ENCODE measurements at regions not wholly inside any gene's neighbourhood (a gene's known extent, or its start where the extent isn't known, plus 50 kb on each side); places are given as distances from the start of the nearest gene placed in this dataset.

DNA sequence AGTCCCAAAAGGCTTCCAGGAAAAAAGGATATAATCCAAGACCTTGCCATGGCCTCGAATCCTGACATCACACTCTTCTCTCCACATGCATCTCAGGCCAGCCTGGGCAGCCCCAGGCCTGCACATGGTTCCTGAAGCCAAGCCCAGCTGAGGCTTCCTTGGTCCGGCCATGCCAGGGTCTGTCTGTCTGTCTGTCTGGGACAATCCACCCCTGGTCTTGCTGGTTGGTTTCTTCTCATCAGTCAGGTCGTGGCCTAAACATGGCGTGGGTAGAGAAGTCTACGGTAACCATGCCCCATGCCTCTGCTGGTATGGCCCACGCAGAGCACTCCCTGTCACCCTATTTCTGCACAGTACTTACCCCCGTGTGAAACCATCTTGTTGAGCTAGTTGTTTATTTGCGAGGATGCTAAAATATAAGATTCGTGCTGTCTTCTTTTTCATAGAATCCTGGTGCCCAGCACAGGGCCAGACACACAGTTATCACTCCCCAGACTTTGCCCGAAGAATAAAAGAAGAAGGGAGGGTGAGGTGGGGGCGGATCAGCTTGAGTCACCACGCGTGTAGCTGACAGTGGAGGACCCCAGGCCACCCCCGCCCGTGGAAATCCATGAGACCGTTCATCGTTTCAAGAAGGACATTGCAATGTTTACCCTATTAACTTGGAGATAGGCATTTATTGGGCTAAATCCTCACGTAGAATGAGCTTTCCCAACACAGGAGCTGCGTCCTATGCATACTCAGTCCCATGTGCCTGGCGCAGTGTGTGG, 107.2 kb downstream of the RNASET2 start:
- DNase-seq (ENCODE audit: low spot score) (no peak), ATAC-seq (no peak), FAIRE-seq (no peak)
- intact Hi-C loops (cut with micrococcal nuclease; ENCODE audit: unreplicated experiment) (no loop called here), in situ Hi-C loops (cut with HindIII; ENCODE audit: extremely low pct_ligation_motif_present, low pct_unique_long_range_greater_than_20kb) (no loop called here)
- Histone ChIP-seq H3K9me3 (ENCODE audit: low read length) (no peaks in the 10 kb centered on the region), H2AFZ (ENCODE audit: low read length) (no peak overlapping the region), H3K4me1 (ENCODE audit: insufficient read depth, low read length) (no peaks in the 10 kb centered on the region), H4K20me1 (ENCODE audit: insufficient read depth, low read length) (no peaks in the 10 kb centered on the region), H3K27me3 (ENCODE audit: control insufficient read depth in 1 of 2, insufficient read depth in 2 of 2, low read length in 2 of 2) (no peaks in the 10 kb centered on the region), H3K79me2 (ENCODE audit: insufficient read depth, low read length) (no peaks in the 10 kb centered on the region), H3K36me3 (replicated peaks in 1 of 2; ENCODE audit: control insufficient read depth in 1 of 2, insufficient read depth in 2 of 2, low read length in 2 of 2) (no peaks in the 10 kb centered on the region), H3K27ac (ENCODE audit: extremely low read length, insufficient read depth, low read length) (no peak overlapping the region), H3K4me2 (ENCODE audit: low read depth, low read length) (no peak overlapping the region), H3K9ac (ENCODE audit: insufficient read depth, low read depth, low read length) (no peak overlapping the region), H3K4me3 (replicated peaks in 1 of 3; ENCODE audit: insufficient read depth in 1 of 3, low read depth in 2 of 3, low read length in 3 of 3) (no peak overlapping the region)
- POLR2A ChIA-PET, result no interaction called here
- 71% methylated on average over 20 of the region's 20 CpGs for WGBS (ENCODE audit: low lambda C conversion rate)
- CTCF ChIA-PET (ENCODE audit: low intra/inter-chr PET ratio, low total read pairs), result no interaction called here
- BruUV-seq (replicated peaks), result no TSS peak
- TF ChIP-seq NR2F1 (CRISPR knock-in tag; IDR thresholded peaks at IDR 0.05) (no peak), ZNF75D (CRISPR knock-in tag; IDR thresholded peaks at IDR 0.05; ENCODE audit: borderline replicate concordance) (no peak), RBM22 (optimal IDR thresholded peaks at IDR 0.05; ENCODE audit: low read length) (no peak), ELF4 (CRISPR knock-in tag; IDR thresholded peaks at IDR 0.05; ENCODE audit: borderline replicate concordance) (no peak), MIER2 (CRISPR knock-in tag; IDR thresholded peaks at IDR 0.05) (no peak), ZNF660 (CRISPR knock-in tag; IDR thresholded peaks at IDR 0.05; ENCODE audit: borderline replicate concordance, low read depth) (no peak), ZNF430 (CRISPR knock-in tag; IDR thresholded peaks at IDR 0.05) (no peak), TBX3 (IDR thresholded peaks at IDR 0.05; ENCODE audit: borderline replicate concordance) (no peak), ZNF557 (CRISPR knock-in tag; IDR thresholded peaks at IDR 0.05) (no peak)
- TF ChIP-seq, protein P1, sequence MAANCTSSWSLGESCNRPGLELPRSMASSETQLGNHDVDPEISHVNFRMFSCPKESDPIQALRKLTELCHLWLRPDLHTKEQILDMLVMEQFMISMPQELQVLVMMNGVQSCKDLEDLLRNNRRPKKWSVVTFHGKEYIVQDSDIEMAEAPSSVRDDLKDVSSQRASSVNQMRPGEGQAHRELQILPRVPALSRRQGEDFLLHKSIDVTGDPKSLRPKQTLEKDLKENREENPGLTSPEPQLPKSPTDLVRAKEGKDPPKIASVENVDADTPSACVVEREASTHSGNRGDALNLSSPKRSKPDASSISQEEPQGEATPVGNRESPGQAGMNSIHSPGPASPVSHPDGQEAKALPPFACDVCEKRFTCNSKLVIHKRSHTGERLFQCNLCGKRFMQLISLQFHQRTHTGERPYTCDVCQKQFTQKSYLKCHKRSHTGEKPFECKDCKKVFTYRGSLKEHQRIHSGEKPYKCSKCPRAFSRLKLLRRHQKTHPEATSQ (CRISPR knock-in tag; IDR thresholded peaks at IDR 0.05; ENCODE audit: borderline replicate concordance), result no peak
- TF ChIP-seq, protein P2, sequence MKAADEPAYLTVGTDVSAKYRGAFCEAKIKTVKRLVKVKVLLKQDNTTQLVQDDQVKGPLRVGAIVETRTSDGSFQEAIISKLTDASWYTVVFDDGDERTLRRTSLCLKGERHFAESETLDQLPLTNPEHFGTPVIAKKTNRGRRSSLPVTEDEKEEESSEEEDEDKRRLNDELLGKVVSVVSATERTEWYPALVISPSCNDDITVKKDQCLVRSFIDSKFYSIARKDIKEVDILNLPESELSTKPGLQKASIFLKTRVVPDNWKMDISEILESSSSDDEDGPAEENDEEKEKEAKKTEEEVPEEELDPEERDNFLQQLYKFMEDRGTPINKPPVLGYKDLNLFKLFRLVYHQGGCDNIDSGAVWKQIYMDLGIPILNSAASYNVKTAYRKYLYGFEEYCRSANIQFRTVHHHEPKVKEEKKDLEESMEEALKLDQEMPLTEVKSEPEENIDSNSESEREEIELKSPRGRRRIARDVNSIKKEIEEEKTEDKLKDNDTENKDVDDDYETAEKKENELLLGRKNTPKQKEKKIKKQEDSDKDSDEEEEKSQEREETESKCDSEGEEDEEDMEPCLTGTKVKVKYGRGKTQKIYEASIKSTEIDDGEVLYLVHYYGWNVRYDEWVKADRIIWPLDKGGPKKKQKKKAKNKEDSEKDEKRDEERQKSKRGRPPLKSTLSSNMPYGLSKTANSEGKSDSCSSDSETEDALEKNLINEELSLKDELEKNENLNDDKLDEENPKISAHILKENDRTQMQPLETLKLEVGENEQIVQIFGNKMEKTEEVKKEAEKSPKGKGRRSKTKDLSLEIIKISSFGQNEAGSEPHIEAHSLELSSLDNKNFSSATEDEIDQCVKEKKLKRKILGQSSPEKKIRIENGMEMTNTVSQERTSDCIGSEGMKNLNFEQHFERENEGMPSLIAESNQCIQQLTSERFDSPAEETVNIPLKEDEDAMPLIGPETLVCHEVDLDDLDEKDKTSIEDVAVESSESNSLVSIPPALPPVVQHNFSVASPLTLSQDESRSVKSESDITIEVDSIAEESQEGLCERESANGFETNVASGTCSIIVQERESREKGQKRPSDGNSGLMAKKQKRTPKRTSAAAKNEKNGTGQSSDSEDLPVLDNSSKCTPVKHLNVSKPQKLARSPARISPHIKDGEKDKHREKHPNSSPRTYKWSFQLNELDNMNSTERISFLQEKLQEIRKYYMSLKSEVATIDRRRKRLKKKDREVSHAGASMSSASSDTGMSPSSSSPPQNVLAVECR (CRISPR knock-in tag; IDR thresholded peaks at IDR 0.05; ENCODE audit: borderline replicate concordance), result no peak
- TF ChIP-seq, protein P3, sequence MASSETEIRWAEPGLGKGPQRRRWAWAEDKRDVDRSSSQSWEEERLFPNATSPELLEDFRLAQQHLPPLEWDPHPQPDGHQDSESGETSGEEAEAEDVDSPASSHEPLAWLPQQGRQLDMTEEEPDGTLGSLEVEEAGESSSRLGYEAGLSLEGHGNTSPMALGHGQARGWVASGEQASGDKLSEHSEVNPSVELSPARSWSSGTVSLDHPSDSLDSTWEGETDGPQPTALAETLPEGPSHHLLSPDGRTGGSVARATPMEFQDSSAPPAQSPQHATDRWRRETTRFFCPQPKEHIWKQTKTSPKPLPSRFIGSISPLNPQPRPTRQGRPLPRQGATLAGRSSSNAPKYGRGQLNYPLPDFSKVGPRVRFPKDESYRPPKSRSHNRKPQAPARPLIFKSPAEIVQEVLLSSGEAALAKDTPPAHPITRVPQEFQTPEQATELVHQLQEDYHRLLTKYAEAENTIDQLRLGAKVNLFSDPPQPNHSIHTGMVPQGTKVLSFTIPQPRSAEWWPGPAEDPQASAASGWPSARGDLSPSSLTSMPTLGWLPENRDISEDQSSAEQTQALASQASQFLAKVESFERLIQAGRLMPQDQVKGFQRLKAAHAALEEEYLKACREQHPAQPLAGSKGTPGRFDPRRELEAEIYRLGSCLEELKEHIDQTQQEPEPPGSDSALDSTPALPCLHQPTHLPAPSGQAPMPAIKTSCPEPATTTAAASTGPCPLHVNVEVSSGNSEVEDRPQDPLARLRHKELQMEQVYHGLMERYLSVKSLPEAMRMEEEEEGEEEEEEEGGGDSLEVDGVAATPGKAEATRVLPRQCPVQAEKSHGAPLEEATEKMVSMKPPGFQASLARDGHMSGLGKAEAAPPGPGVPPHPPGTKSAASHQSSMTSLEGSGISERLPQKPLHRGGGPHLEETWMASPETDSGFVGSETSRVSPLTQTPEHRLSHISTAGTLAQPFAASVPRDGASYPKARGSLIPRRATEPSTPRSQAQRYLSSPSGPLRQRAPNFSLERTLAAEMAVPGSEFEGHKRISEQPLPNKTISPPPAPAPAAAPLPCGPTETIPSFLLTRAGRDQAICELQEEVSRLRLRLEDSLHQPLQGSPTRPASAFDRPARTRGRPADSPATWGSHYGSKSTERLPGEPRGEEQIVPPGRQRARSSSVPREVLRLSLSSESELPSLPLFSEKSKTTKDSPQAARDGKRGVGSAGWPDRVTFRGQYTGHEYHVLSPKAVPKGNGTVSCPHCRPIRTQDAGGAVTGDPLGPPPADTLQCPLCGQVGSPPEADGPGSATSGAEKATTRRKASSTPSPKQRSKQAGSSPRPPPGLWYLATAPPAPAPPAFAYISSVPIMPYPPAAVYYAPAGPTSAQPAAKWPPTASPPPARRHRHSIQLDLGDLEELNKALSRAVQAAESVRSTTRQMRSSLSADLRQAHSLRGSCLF (CRISPR knock-in tag; IDR thresholded peaks at IDR 0.05; ENCODE audit: borderline replicate concordance), result no peak
- TF ChIP-seq, protein P4, sequence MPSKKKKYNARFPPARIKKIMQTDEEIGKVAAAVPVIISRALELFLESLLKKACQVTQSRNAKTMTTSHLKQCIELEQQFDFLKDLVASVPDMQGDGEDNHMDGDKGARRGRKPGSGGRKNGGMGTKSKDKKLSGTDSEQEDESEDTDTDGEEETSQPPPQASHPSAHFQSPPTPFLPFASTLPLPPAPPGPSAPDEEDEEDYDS (CRISPR knock-in tag; IDR thresholded peaks at IDR 0.05), result no peak

Measured in HepG2 (cell line).